Putamen (tissue), 1 donor: ENCODE measurements at regions not wholly inside any gene's neighbourhood (a gene's known extent, or its start where the extent isn't known, plus 50 kb on each side); places are given as distances from the start of the nearest gene placed in this dataset.

Source experiments
- DNase-seq: peaks from one replicate; pipeline ENCODE4 v3.0.0-alpha.2; 2016; ENCODE audit warnings: low spot score

- DNase-seq = no peak
These were observed 296.7 kb upstream of the AKR1E2 start for GRCh38 chr10:4529266-4529665.

DNA sequence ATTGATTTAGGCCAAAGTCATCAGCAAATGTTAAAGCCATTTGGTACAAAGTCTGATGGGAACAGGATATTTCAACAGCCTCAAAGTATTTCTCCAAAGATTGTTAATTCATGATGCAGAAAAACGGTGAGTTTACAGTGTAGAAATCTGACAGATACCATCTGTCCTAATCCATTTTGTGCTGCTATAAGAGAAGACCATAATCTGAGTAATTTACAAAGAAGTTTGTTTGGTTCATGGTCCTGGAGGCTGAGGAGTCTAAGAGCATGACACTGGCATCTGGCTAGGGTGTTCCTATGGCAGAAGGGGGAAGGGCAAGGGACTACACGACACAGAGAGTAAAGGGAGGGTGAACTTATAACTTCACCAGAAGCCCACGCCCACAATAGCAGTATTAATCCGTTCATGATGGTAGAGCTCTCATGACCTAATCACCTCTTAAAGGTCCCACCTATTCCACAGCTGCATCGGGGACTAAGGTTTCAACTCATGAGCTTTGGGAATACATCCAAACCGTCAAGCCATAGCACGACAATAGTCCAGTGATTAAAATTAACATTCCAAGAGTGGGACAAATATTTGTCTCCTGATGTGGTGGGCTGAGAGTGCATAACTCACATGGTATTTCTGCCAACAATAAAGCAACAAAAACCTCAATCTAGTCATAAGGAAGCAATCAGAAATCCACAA, 298.6 kb upstream of the AKR1E2 start:
- no peak for DNase-seq

DNA sequence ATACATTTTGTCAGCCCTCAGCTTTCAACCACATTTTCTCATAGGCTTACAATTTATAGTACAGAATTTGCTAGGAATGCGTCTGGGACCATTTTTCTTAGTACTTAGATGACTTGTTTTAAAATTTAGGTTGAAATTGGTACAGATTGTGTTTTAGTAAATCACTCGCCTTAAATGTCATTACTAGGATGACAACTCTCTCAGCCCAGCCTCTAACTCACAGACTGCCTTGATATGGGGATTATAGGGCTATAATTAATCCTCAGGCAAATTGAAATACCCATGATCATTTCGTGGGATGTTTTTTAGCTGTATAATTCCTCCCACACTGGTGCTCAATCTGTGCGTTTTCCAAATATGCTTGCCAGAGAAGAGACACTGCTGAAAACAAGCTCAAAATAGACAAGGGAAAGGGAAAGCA, 299.7 kb upstream of the AKR1E2 start:
- no peak for DNase-seq

DNA sequence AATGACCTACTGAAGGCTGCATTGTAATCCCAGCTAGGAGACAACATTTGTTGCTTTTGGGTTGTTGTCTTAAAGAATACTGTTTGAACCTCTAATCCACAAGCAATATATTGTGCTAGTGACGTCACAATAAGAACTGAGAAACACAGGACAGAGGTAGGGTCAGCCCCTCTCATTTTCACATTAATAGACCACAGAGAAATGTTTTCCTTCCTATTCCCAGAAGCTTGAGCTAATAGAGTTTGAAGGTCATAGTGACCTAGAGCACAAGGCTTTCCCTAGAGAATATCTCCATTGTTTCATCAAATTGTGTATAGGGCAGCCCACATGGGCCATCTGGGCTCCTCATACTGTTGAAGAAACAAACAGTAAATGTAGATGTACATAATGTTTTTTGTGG, 300.9 kb upstream of the AKR1E2 start:
- DNase-seq = no peak

- DNase-seq = no peak
These were observed 303.6 kb upstream of the AKR1E2 start for GRCh38 chr10:4522296-4523000.

DNA sequence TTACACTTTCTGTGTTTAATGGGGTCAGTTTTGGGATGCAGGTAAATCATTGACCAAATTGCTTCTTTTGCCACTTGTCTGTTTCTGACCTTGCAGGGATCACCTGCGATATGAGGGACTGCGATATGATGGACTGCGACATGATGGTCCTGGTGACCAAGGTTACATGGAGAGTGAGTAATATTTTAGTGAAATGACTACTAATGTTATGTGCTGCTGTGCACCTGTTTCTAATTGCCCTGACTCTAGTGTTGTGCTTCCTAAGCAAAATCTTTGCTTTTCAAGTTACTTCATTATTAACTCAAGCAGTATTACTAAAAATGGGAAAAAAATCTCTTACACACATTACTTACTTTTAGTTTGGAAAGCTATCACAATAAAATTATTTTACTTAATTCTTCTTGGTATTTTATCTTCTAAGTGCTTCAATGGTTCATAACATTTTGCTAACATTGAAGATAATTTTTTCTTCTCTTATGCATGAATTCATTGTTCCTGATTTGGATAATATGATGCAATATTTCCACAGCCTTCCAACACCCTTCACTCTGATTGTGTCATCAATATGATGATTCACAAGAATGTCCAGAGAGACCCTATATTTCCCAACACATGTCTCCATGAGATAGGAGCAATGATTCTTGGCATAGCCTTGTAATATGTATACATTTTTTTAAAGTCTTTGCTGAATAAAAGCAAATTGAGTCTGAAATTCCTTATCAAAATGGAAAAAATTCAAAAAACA, 306.2 kb upstream of the AKR1E2 start:
- no peak for DNase-seq

DNA sequence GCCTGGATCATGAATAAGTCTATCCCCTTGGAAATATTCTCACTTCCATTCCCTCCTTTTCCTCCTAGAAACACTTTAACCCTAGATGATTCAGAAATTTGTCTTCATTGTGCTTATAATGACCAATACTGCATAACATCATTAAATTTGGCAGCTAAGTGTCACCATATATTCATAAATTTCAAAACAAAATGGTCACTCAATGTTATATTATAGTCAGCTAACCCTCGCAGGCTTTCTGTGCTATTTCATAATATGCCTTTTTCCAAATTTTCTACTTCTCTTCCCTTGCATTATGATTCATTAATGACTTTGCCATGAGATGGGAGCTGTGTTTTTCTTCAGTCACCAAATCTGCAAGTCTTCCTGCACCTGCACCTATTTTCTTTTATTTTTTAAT, 308.3 kb upstream of the AKR1E2 start:
- DNase-seq = no peak

DNA sequence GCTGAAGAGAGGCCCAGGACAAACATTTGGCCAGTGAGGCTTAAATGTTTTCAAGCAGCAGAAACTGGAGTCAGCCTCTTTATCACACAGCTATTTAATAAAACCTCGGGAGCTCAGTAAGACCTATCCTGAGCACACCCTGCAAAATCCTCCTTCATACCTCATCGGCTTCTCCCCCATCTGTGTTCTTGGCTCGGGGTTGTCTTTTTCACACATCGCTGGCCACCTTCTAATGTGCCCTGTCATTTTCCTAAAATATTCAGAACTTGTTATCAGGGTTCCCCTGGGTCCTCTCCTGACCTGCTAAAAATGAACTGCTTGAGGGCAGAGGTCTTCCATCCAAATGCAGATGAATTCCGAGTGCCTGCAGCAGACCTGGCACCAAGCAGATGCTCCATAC, 310.3 kb upstream of the AKR1E2 start:
- DNase-seq = no peak

DNA sequence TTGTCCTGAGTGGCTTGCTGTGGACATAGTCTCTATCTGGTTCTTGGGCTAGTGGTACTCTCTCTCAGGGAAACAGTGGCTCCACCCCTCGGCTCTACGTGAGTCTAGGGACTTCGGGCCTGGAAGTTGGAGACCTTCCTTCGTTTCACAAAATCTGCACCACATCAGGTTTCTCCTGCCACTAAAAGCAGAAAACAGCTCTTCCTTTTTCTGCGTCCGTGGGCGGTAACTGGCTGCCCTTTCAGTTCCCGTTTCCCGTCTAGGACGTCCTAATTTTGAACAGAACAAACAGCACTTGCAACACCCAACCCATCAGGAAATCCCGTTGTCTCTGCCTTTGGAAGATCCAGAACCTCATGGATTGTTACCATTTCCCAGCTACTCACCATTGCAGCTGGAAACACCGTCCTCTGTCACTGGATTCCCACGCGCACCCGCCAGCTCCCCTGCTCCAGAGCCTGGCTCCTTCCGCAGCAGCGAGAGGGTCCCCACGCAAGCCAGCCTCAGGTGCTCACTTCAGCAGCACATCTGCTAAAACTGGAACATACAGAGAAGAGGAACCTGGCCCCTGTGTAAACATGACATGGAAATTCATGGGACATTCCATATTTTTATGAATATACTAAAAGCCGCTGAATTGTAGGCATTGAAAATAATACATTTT, 311.4 kb upstream of the AKR1E2 start:
- peak; percentile 15 for DNase-seq

- no peak for DNase-seq
These were observed 313.3 kb upstream of the AKR1E2 start for GRCh38 chr10:4512671-4513240.

DNA sequence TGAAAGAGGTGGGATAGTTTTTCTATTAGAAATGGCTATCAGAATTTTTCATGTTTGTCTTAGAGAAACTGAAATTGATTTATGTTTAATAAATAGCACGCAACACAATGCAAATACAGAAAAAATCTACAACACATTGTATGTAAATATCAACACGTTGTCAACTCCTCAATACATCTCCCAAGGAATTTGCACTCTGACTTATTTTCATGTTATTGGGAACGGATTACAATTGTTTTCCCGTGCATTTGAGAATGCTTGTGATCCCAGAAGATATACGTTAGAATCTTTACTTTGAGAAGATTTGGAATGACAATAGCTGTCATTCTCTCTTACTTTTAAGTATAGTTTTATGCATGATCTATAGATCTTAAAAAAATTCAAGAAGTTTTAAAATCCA, 313.8 kb upstream of the AKR1E2 start:
- DNase-seq = no peak

- DNase-seq = no peak
These were observed 314.5 kb upstream of the AKR1E2 start for GRCh38 chr10:4511509-4511908.

DNA sequence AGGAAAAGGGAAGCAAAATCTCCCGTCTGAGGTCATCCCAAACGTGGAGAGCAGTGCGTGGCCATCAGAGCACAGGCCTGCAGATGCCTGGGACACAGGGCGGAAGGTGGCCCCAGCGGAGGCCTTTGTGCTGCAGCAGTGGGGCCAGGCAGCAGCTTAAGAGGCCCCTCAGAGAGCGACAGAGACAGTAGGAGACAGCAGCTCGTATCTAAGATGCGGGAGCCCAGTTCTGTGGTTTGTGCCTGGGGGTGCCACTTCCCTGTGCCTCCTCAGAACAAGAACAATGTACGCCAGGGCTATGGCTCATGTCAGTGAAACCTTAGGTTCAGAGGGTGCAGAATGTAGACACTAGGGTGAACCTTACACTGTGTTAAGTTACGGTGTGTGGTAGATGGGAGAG, 316.6 kb upstream of the AKR1E2 start:
- no peak for DNase-seq

DNA sequence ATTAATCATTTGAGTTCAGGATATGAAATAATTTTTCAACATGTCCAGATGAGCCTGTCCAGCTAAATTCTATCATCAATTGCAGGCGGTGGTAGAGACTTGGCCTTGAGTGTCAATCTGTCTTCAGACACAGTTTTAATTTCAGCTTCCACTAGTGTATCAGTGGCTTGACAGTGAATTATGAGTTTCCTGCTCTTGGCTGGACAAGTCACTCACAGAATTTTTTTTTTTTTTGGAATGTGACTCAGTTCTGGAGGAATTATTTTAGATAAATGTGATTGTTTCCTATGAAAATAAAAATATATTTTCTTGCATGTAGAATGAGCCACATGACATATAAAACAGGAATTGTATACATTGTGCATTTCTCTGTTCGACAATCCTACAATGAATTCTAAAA, 319.9 kb upstream of the AKR1E2 start:
- DNase-seq = no peak

DNA sequence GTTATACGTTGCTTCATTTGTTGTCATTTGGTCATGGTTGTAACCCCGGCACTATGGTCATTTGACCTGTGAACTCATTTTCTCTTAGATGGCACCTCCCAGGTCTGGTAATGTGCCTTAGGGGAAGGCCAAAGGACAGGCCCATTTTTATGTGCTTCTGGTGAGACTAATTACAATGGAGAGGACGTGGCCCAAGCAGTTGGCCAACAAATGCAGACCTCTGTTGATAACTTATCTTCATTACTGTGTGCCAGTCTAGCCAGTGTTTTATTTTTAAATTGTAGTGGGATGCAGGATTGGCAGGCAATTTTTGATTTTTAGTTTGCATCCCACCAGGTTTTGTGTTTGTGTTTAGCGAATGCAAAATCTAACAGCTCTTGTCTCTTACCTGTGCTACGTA, 321.5 kb upstream of the AKR1E2 start:
- no peak for DNase-seq

GRCh38 chr10:4503076-4503475, 322.9 kb upstream of the AKR1E2 start:
- no peak for DNase-seq

GRCh38 chr10:4501306-4501705, 324.7 kb upstream of the AKR1E2 start:
- DNase-seq = no peak

DNA sequence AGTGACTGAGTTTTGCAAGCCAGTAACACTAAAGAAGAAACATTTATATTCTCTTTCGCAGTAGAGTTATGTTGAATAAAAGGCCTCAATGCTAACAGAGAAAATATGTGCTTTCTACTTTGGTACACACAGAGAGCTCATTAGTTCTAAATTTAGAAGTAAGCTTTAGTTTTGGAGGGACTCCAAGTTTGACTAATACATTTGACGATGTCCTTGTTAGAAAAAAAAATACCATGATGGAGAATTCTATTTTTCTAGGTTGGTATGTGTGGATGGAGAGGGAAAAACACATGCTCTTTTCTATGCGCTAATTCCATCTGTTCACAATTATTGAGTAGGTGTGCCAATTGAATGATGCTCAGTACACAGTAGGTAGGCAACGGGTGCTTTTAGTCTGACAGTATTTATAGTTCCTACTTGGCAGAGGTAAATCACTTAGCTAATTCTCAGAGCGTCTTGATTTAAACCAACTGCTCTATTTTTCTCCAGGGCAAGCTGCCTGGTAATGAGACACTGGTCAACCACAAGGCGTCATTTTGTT, 327.2 kb upstream of the AKR1E2 start:
- no peak for DNase-seq

DNA sequence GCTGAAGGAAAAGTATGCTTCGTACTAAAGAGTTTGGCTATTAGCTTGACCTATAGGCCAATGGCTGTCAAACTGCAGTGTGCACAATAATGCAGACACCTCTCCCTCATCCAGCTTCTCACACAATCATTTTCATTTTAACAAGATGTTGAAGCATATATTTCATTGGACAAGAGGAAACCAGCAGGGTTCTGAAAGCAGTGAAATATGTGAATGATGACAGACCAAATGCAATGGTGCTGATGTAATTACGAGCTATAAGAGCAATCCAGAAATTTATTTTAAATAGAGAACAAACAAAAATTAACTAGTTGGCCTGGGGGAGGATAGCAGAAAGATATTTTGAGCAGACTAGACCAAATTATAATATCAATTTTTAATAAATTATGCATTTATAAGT, 331.5 kb upstream of the AKR1E2 start:
- no peak for DNase-seq

- no peak for DNase-seq
These were observed 333.8 kb upstream of the AKR1E2 start for GRCh38 chr10:4492202-4492601.

DNA sequence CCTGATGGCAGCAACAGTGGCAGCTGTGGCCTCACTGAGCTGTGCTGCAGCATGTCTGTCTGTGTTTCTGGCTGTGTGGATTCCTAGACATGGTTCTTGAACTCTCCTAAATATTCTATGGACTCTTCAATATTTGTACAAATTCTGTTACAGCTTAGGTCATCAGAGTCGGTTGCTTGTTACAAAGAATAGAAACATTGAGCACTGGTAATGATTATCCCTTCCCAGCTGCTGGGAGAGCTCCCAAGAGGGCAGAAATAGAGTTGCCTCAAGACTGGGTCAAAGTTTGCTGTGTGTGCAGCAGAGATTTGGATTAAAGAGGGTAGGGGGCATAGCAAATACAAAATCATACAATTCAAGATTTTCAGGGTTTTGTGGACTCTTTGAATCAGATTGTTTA, 337.1 kb upstream of the AKR1E2 start:
- no peak for DNase-seq

DNA sequence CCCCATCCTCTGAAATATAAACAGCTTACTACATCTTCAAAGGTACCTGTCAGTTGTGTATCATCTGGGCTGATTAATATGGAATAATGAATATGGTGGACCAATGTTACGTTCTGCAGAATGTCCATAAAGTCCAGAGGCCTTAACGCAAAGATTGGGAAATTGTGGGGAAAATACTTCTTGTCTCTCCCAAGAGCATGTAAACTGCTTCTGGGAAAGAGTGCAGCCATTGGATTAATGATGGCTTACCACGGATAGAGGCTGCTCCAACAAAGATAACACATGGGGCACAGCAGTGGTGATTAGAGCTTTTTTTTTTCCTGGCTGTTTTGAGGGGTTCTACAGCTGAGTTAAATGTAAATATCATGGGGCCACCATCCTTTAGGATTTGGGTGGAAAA, 340.4 kb upstream of the AKR1E2 start:
- DNase-seq = no peak
